ENCODE measurements at regions not wholly inside any gene's neighbourhood (a gene's known extent, or its start where the extent isn't known, plus 50 kb on each side); places are given as distances from the start of the nearest gene placed in this dataset.

GRCh38 chr15:70513819-70514218 is 249.5 kb downstream of the UACA start:
- Mint-ChIP-seq H3K9me3 (peaks cover 6 to 20% of the 10 kb centered on the region in 2 experiments), H3K4me3 (no peak overlapping the region; a peak in 1 of 5 replicates), H3K27me3 (ENCODE audit: low read depth) (no peaks in the 10 kb centered on the region; the same call in none of the 2 replicates), H3K27ac (no peak overlapping the region), H3K36me3 (ENCODE audit: insufficient read depth in 1 of 3, low read depth in 3 of 3) (peaks cover 0 to 8% (median 6%) of the 10 kb centered on the region in 3 experiments; a peak in 4 of 7 replicates), H3K4me1 (peaks cover 11 to 14% of the 10 kb centered on the region in 2 experiments)
- H3K79me2 ChIP-seq (ENCODE audit: insufficient read depth, low read length), result no peaks in the 10 kb centered on the region
- H3K23me2 ChIP-seq (ENCODE audit: insufficient read length, low read depth, low read length, poor library complexity, severe bottlenecking), result no peaks in the 10 kb centered on the region
- no peak overlapping the region for H3K27ac ChIP-seq (ENCODE audit: insufficient read length, low read depth, low read length)
- H2BK120ac ChIP-seq (ENCODE audit: low read depth, low read length, poor library complexity, severe bottlenecking), result no peak overlapping the region
- DNase-seq, result no peak
- no peak overlapping the region for H3K4me2 ChIP-seq (ENCODE audit: insufficient read depth, insufficient read length, low read length)
- H4K8ac ChIP-seq (replicated peaks; ENCODE audit: insufficient read length, low read depth, low read length), result no peak overlapping the region
- no peak for TF ChIP-seq CTCF (conservative IDR thresholded peaks at IDR 0.05)
- no peak overlapping the region for H3K9ac ChIP-seq (ENCODE audit: extremely low read depth, insufficient read length, low read length)
- no peak overlapping the region for H3K18ac ChIP-seq (ENCODE audit: insufficient read length, low read depth, low read length)
- no peak overlapping the region for H4K91ac ChIP-seq (ENCODE audit: insufficient read length, low read depth, low read length)
- no peak overlapping the region for H2AFZ ChIP-seq (ENCODE audit: low read length)
- no peaks in the 10 kb centered on the region for H3K79me1 ChIP-seq (ENCODE audit: insufficient read depth, low read depth, low read length, poor library complexity, severe bottlenecking)
- H2BK5ac ChIP-seq (ENCODE audit: insufficient read length, low read length), result no peak overlapping the region
- H2BK15ac ChIP-seq (ENCODE audit: low read depth, low read length), result no peak overlapping the region
- no peaks in the 10 kb centered on the region for H3K9me3 ChIP-seq (ENCODE audit: control insufficient read depth, low read depth, low read length)
- H3T11ph ChIP-seq (ENCODE audit: low read length), result no peak overlapping the region
- H2BK12ac ChIP-seq (ENCODE audit: insufficient read length, low read depth, low read length), result no peak overlapping the region
- H3K4ac ChIP-seq (ENCODE audit: low read depth, low read length), result no peak overlapping the region
- H4K5ac ChIP-seq (ENCODE audit: insufficient read length, low read depth, low read length), result no peak overlapping the region
- no peak overlapping the region for H2AK5ac ChIP-seq (ENCODE audit: insufficient read length, low read length)
- H4K20me1 ChIP-seq (ENCODE audit: control insufficient read depth, insufficient read depth, insufficient read length), result no peaks in the 10 kb centered on the region
- no peak overlapping the region for H3K14ac ChIP-seq (ENCODE audit: insufficient read depth, low read length)
- no peak overlapping the region for H2BK20ac ChIP-seq (ENCODE audit: low read depth, low read length, poor library complexity, severe bottlenecking)
- no CpG with 5 or more reads among the region's 4 CpGs for WGBS (ENCODE audit: extremely low coverage, insufficient read length, low lambda C conversion rate)
- no peaks in the 10 kb centered on the region for H3K4me1 ChIP-seq (ENCODE audit: insufficient read depth, low read length)
- no peak overlapping the region for H3K56ac ChIP-seq (ENCODE audit: insufficient read length, low read depth, low read length)
- no peaks in the 10 kb centered on the region for H3K27me3 ChIP-seq (ENCODE audit: insufficient read depth, low read length)
- no peak overlapping the region for H3K23ac ChIP-seq (ENCODE audit: insufficient read length, low read depth, low read length)
